GM23248 (cell line): ENCODE measurements at regions not wholly inside any gene's neighbourhood (a gene's known extent, or its start where the extent isn't known, plus 50 kb on each side); places are given as distances from the start of the nearest gene placed in this dataset.

ENCODE experiments used
- EZH2 ChIP-seq: fragments of 200-600 bp; sonication (generic); IDR thresholded peaks from 2 replicates; pipeline ENCODE4 v1.6.1; 2018; ENCODE audit warnings: antibody characterized with exemption, mild to moderate bottlenecking; ENCODE audit not compliant: insufficient read depth, poor library complexity, severe bottlenecking
- EZH2phosphoT487 ChIP-seq: fragments of 200-600 bp; sonication (generic); IDR thresholded peaks from 2 replicates; pipeline ENCODE4 v1.6.1; 2018; ENCODE audit warnings: antibody characterized with exemption, moderate library complexity, mild to moderate bottlenecking, low read depth; ENCODE audit not compliant: insufficient read depth

DNA sequence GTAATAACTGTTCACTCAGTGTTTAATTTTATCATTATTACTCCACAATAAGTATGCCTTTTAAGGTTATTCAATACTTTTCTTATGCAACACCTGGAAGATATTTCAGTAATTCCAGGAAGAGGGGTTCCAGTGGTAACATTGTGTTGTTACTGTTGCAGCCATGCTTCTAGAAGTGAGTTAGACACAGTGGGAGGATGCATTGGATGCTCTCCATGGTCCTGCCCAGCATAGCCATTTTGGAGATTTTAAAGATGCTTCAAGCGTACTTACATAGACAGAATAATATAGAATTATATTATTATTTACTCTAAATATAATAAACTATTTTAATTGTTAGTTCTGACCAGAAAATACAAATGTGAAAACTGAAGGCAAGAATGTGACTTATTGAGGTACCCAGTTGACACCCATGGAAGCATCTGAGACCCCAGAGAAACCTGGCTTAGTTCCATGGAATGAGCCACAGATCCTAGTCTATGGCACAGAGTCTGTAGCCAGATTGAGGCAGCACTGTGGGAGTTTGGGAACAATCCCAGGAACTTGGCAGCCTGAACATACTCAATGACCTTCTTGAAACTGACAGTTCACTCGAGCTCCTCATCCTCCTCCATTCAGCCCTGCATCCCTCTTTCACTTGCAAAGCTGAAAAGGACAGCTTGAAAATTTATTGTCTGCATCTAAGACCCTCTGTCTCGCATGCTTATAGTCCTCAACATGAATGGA is 190.1 kb upstream of the HS3ST4 start:
- TF ChIP-seq EZH2 (no peak), EZH2phosphoT487 (no peak)
